Ascending aorta (tissue), 2 donors: ENCODE measurements at regions not wholly inside any gene's neighbourhood (a gene's known extent, or its start where the extent isn't known, plus 50 kb on each side); places are given as distances from the start of the nearest gene placed in this dataset.

Experiments used
- DNase-seq, 2 donors: peaks; one replicate each; pipeline ENCODE4 v3.0.0-alpha.2; 2019; ENCODE audit warnings: low spot score in 2 of 2
- H3K27ac ChIP-seq, 2 donors: fragments of 200-600 bp; sonication (generic); one replicate each; pipeline ENCODE4 v1.5.1; 2016 to 2017; ENCODE audit warnings: mild to moderate bottlenecking in 1 of 2
- H3K27me3 ChIP-seq: fragments of 200-600 bp; sonication (generic); one replicate; pipeline ENCODE4 v1.5.1; 2017
- H3K36me3 ChIP-seq, 2 donors: fragments of 200-600 bp; sonication (generic); one replicate each; pipeline ENCODE4 v1.5.1; 2016
- H3K4me1 ChIP-seq, 2 donors: fragments of 200-600 bp; sonication (generic); one replicate each; pipeline ENCODE4 v1.5.1; 2016 to 2017; ENCODE audit warnings: mild to moderate bottlenecking in 1 of 2
- H3K4me3 ChIP-seq, 2 donors: fragments of 200-600 bp; sonication (generic); one replicate each; pipeline ENCODE4 v1.5.1; 2016 to 2017; ENCODE audit warnings: mild to moderate bottlenecking in 1 of 2
- H3K9me3 ChIP-seq, 2 donors: fragments of 200-600 bp; sonication (generic); one replicate each; pipeline ENCODE4 v1.5.1; 2016
- intact Hi-C: fragments of 100-400 bp; cut with DNase I; formaldehyde crosslinking; loops from one replicate; pipeline ENCODE4 v1.15.1; 2023
- TF ChIP-seq, protein P1 (sequence below), 3 experiments: fragments of 200-600 bp in 2 of 3; fragments of 450-650 bp in 1 of 3; sonication (generic) in 2 of 3; IDR thresholded peaks; one replicate each; pipeline ENCODE4 v1.5.1; 2016 to 2019; ENCODE audit warnings: antibody characterized with exemption in 3 of 3, mild to moderate bottlenecking in 1 of 3, moderate library complexity in 1 of 3

DNA sequence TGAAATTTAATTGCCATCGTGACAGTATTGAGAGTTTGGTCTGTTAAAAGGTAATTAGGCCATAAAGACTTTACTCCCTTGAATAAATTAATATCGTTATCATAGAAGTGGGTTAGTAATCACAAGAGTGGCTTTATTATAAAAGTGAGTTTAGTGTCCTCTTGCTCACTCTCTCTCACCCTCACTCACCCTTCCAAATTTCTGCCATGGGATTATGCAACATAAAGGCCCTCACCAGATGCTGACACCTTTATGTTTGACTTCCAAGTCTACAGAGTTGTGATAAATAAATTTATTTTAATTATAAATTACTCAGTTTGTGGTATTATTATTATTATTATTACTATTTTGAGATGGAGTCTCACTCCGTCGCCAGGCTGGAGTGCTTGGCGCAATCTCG is 1070.8 kb downstream of the PCDH18 start:
- H3K36me3 ChIP-seq: no peaks in the 10 kb centered on the region
- TF ChIP-seq, protein P1, sequence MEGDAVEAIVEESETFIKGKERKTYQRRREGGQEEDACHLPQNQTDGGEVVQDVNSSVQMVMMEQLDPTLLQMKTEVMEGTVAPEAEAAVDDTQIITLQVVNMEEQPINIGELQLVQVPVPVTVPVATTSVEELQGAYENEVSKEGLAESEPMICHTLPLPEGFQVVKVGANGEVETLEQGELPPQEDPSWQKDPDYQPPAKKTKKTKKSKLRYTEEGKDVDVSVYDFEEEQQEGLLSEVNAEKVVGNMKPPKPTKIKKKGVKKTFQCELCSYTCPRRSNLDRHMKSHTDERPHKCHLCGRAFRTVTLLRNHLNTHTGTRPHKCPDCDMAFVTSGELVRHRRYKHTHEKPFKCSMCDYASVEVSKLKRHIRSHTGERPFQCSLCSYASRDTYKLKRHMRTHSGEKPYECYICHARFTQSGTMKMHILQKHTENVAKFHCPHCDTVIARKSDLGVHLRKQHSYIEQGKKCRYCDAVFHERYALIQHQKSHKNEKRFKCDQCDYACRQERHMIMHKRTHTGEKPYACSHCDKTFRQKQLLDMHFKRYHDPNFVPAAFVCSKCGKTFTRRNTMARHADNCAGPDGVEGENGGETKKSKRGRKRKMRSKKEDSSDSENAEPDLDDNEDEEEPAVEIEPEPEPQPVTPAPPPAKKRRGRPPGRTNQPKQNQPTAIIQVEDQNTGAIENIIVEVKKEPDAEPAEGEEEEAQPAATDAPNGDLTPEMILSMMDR (IDR thresholded peaks at IDR 0.05): no peak
- no peaks in the 10 kb centered on the region for H3K9me3 ChIP-seq
- no peaks in the 10 kb centered on the region for H3K4me1 ChIP-seq
- no peak for DNase-seq
- no peak overlapping the region for H3K4me3 ChIP-seq
- H3K27ac ChIP-seq: no peak overlapping the region
- intact Hi-C loops: no loop called here
- H3K27me3 ChIP-seq: no peaks in the 10 kb centered on the region

DNA sequence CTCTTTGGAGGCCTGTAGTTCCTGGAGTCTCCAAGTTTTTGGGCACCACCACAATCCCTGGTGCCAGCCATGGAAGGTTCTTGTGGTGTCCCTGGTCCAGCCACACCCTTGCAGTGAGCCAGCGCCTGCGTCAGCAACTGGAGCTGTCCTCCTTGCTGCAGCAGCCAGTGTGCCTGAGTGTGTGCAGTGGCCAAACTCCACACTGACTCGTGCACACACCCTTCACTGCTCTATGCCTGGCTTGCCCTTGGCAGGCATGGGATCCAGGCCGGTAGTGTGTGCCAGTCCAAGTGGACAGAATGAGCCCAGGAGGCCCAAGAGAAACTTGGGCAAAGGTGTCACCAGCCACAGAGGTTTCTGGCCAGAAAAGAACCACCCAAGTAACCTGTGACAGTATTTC is 1074.0 kb downstream of the PCDH18 start:
- H3K27me3 ChIP-seq: no peaks in the 10 kb centered on the region
- TF ChIP-seq, protein P1 (IDR thresholded peaks at IDR 0.05): no peak
- no peak for DNase-seq
- no peaks in the 10 kb centered on the region for H3K9me3 ChIP-seq
- H3K36me3 ChIP-seq: no peaks in the 10 kb centered on the region
- H3K27ac ChIP-seq: no peak overlapping the region
- no peak overlapping the region for H3K4me3 ChIP-seq
- intact Hi-C loops: no loop called here
- H3K4me1 ChIP-seq: no peaks in the 10 kb centered on the region

DNA sequence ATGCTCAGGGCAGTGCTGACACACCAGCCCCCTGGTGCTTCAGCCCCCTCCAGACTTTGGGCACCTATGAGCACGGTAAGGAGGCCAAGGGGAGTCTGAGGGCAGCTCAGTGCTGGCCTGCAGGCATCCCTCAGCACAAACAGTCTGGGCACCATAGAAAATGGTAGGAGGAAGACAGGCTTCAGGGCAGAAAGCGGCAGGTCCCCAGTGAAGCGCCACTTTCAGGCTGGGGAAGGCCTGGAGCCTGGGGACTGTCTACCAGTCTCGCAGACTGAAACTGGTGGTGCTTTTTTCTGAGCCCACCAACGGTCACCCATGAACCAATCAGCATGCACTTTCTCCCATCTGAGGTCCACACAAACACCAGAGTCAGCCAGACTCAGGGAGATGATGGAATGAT is 1074.7 kb downstream of the PCDH18 start:
- H3K4me1 ChIP-seq: no peaks in the 10 kb centered on the region
- no peaks in the 10 kb centered on the region for H3K27me3 ChIP-seq
- H3K36me3 ChIP-seq: no peaks in the 10 kb centered on the region
- intact Hi-C loops: no loop called here
- TF ChIP-seq, protein P1 (IDR thresholded peaks at IDR 0.05): no peak
- no peak overlapping the region for H3K27ac ChIP-seq
- no peaks in the 10 kb centered on the region for H3K9me3 ChIP-seq
- no peak for DNase-seq
- no peak overlapping the region for H3K4me3 ChIP-seq

DNA sequence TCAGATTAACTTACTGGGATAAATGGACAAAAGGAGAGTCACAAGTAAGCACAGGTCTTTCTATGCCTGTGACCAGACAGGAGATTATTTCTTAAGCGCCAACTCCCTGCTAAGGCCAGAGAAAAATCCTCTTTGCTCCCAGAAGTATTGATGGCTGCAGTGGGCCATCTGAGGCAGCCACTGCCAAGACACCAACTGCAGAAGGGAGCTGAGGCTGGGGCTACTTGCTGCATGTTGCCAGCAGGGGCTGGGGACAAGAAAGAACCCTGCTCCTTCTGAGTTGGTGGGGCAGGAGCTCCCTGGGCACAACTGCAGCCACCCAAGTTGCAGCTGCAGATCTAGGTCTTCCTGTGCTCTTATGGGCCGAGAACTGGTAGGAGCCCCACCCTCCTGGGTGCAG is 1075.3 kb downstream of the PCDH18 start:
- no peak for DNase-seq
- no peaks in the 10 kb centered on the region for H3K9me3 ChIP-seq
- intact Hi-C loops: no loop called here
- no peaks in the 10 kb centered on the region for H3K4me1 ChIP-seq
- H3K27ac ChIP-seq: no peak overlapping the region
- H3K27me3 ChIP-seq: no peaks in the 10 kb centered on the region
- TF ChIP-seq, protein P1 (IDR thresholded peaks at IDR 0.05): no peak
- no peaks in the 10 kb centered on the region for H3K36me3 ChIP-seq
- H3K4me3 ChIP-seq: no peak overlapping the region

DNA sequence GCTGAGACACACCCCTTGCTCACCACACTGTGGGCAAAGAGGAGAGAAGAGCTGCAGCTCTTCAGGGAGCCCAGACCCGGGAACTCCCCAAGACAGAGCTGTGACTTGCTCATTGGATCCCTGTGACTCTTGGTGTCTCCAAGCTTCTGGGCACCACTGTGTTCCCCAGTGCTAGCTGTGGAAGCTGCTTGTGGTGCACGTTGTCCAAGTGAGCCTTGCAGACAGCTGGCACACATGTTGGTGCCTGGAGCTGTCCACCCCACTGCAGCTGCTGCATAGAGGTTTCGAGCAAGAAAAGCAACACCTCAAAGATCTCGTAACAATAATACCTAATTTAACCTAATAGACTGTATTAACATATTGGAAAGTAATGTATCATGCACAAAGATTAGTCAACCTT is 1089.3 kb downstream of the PCDH18 start:
- Histone ChIP-seq H3K4me1 (no peaks in the 10 kb centered on the region), H3K36me3 (no peaks in the 10 kb centered on the region), H3K4me3 (no peak overlapping the region), H3K27ac (no peak overlapping the region), H3K27me3 (no peaks in the 10 kb centered on the region), H3K9me3 (no peaks in the 10 kb centered on the region)
- TF ChIP-seq, protein P1 (IDR thresholded peaks at IDR 0.05): no peak
- intact Hi-C loops: no loop called here
- DNase-seq: no peak

DNA sequence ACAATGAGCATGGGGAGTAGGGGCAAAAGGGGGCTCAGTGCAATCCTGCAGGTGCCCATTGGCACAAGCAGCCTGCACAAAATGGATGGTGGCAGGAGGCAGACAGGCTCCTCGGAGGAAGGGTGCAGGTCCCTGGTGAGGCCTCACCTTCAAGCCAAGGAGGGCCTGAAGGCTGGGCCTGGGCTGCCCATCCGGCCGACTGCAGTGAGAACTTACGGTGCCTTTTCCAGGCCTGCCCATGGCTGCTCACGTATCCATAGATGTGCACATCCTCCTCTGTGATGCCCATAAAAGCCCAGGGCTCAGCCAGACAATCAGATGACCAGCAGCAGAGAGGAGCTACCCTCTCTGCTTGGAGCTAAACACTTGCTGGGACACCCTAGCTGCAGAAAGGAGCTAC is 1089.8 kb downstream of the PCDH18 start:
- Histone ChIP-seq H3K36me3 (no peaks in the 10 kb centered on the region), H3K4me1 (no peaks in the 10 kb centered on the region), H3K27me3 (no peaks in the 10 kb centered on the region), H3K4me3 (no peak overlapping the region), H3K27ac (no peak overlapping the region), H3K9me3 (no peaks in the 10 kb centered on the region)
- intact Hi-C loops: no loop called here
- TF ChIP-seq, protein P1 (IDR thresholded peaks at IDR 0.05): no peak
- no peak for DNase-seq
